PC-9 (cell line): ENCODE measurements at regions not wholly inside any gene's neighbourhood (a gene's known extent, or its start where the extent isn't known, plus 50 kb on each side); places are given as distances from the start of the nearest gene placed in this dataset.

Experiments used
- BruUV-seq: library from RNA; stranded (reverse); fragments of 400-500 nt; replicated peaks from 2 replicates; lab custom pipeline; 2021; lab: Mats Ljungman, UMichigan
- CTCF ChIA-PET: fragments of 300-600 bp; sonication (Branson Sonifier 250); formaldehyde crosslinking; loops from one replicate; lab custom pipeline; 2022; ENCODE audit warnings: antibody characterized with exemption; lab: Charles Lee
- POLR2A ChIA-PET: fragments of 300-600 bp; sonication (Branson Sonifier 250); formaldehyde crosslinking; loops from one replicate; lab custom pipeline; 2022; ENCODE audit warnings: antibody characterized with exemption; ENCODE audit not compliant: unreplicated experiment; lab: Charles Lee
- DNase-seq, 2 experiments: peaks; one replicate each; pipeline versions ENCODE4 v3.0.0 to v3.0.0-alpha.2; 2015 to 2022; ENCODE audit warnings: mixed read lengths in 1 of 2
- H2AFZ ChIP-seq: fragments of 200-600 bp; sonication (generic); 2 replicates; pipeline ENCODE4 v1.8.1; 2017; ENCODE audit warnings: antibody characterized with exemption
- H3F3A ChIP-seq: fragments of 200-600 bp; sonication (generic); 2 replicates; pipeline ENCODE4 v1.8.1; 2017; ENCODE audit warnings: antibody characterized with exemption, mild to moderate bottlenecking, low read depth; ENCODE audit not compliant: insufficient read depth
- H3K27ac ChIP-seq: fragments of 200-600 bp; sonication (generic); 2 replicates; pipeline ENCODE4 v1.6.1; 2016; ENCODE audit warnings: mixed run types
- H3K27me3 ChIP-seq: fragments of 200-600 bp; sonication (generic); 2 replicates; pipeline ENCODE4 v1.6.1; 2016; ENCODE audit warnings: low read depth, mixed run types; ENCODE audit not compliant: insufficient read depth
- H3K36me3 ChIP-seq: fragments of 200-600 bp; sonication (generic); 2 replicates; pipeline ENCODE4 v1.6.1; 2016; ENCODE audit warnings: low read depth, mixed run types
- H3K4me1 ChIP-seq: fragments of 200-600 bp; sonication (generic); replicated peaks from 2 replicates; pipeline ENCODE4 v1.6.1; 2016; ENCODE audit warnings: mixed run types; ENCODE audit not compliant: insufficient read depth
- H3K4me2 ChIP-seq: fragments of 200-600 bp; sonication (generic); 2 replicates; pipeline ENCODE4 v1.6.1; 2017; ENCODE audit warnings: mixed run types
- H3K4me3 ChIP-seq: fragments of 200-600 bp; sonication (generic); 2 replicates; pipeline ENCODE4 v1.6.1; 2016; ENCODE audit warnings: mixed run types
- H3K79me2 ChIP-seq: fragments of 200-600 bp; sonication (generic); 2 replicates; pipeline ENCODE4 v1.6.1; 2017; ENCODE audit warnings: low read depth, mixed run types
- H3K9me2 ChIP-seq: fragments of 200-600 bp; sonication (generic); 2 replicates; pipeline ENCODE4 v1.8.1; 2017; ENCODE audit warnings: mild to moderate bottlenecking; ENCODE audit not compliant: insufficient read depth
- H3K9me3 ChIP-seq: fragments of 200-600 bp; sonication (generic); 2 replicates; pipeline ENCODE4 v1.8.1; 2016; ENCODE audit warnings: low read depth; ENCODE audit not compliant: insufficient read depth
- H4K20me1 ChIP-seq: fragments of 200-600 bp; sonication (generic); 2 replicates; pipeline ENCODE4 v1.8.1; 2017; ENCODE audit not compliant: insufficient read depth
- EZH2 ChIP-seq: fragments of 200-600 bp; sonication (generic); IDR thresholded peaks from 2 replicates; pipeline ENCODE4 v1.8.0; 2017; ENCODE audit warnings: antibody characterized with exemption, low read depth
- intact Hi-C: fragments of 100-400 bp; cut with micrococcal nuclease; formaldehyde crosslinking; loops from one replicate; pipeline ENCODE4 v1.10.0; 2022; ENCODE audit not compliant: unreplicated experiment
- TF ChIP-seq, protein P1 (sequence below): fragments of 200-600 bp; sonication (generic); conservative IDR thresholded peaks from 2 replicates; pipeline ENCODE4 v1.6.1; 2017; ENCODE audit warnings: mixed run types, antibody characterized with exemption, mild to moderate bottlenecking, moderate library complexity

DNA sequence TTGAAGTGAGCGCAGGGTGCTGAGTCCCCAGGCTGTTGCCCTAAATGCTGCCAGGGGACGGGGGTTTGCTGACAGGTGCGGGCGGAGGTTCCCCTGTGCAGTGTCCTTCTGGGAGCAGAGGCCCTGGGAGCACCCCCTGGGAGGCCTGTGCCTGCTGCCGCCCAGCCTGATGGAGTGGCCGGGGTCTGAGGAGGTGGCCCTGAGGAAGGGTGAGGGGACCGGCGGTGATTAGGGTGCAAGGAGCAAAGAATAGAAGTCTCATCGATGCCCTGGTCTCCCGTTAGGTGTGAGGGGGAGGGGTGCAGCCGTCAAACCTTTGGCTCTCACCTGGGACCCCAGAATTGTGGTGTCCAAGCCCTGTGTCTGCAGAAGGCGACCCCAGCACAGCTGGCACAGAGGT is 1294.7 kb downstream of the BRD1 start:
- H3K9me2 ChIP-seq: no peaks in the 10 kb centered on the region
- no peaks in the 10 kb centered on the region for H3F3A ChIP-seq
- POLR2A ChIA-PET: no interaction called here
- no peak for DNase-seq
- H4K20me1 ChIP-seq: peaks cover 3% of the 10 kb centered on the region; the same call in 1 of the 2 replicates
- no peak for TF ChIP-seq EZH2
- TF ChIP-seq, protein P1, sequence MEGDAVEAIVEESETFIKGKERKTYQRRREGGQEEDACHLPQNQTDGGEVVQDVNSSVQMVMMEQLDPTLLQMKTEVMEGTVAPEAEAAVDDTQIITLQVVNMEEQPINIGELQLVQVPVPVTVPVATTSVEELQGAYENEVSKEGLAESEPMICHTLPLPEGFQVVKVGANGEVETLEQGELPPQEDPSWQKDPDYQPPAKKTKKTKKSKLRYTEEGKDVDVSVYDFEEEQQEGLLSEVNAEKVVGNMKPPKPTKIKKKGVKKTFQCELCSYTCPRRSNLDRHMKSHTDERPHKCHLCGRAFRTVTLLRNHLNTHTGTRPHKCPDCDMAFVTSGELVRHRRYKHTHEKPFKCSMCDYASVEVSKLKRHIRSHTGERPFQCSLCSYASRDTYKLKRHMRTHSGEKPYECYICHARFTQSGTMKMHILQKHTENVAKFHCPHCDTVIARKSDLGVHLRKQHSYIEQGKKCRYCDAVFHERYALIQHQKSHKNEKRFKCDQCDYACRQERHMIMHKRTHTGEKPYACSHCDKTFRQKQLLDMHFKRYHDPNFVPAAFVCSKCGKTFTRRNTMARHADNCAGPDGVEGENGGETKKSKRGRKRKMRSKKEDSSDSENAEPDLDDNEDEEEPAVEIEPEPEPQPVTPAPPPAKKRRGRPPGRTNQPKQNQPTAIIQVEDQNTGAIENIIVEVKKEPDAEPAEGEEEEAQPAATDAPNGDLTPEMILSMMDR: no peak
- no peaks in the 10 kb centered on the region for H3K4me1 ChIP-seq
- H3K27ac ChIP-seq: no peak overlapping the region
- no peaks in the 10 kb centered on the region for H3K36me3 ChIP-seq
- no peak overlapping the region for H3K4me3 ChIP-seq
- intact Hi-C loops: no loop called here
- no peaks in the 10 kb centered on the region for H3K79me2 ChIP-seq
- no peaks in the 10 kb centered on the region for H3K9me3 ChIP-seq
- CTCF ChIA-PET: no interaction called here
- no peak overlapping the region for H3K4me2 ChIP-seq
- no TSS peak for BruUV-seq
- no peak overlapping the region for H2AFZ ChIP-seq
- H3K27me3 ChIP-seq: peaks cover 95% of the 10 kb centered on the region

DNA sequence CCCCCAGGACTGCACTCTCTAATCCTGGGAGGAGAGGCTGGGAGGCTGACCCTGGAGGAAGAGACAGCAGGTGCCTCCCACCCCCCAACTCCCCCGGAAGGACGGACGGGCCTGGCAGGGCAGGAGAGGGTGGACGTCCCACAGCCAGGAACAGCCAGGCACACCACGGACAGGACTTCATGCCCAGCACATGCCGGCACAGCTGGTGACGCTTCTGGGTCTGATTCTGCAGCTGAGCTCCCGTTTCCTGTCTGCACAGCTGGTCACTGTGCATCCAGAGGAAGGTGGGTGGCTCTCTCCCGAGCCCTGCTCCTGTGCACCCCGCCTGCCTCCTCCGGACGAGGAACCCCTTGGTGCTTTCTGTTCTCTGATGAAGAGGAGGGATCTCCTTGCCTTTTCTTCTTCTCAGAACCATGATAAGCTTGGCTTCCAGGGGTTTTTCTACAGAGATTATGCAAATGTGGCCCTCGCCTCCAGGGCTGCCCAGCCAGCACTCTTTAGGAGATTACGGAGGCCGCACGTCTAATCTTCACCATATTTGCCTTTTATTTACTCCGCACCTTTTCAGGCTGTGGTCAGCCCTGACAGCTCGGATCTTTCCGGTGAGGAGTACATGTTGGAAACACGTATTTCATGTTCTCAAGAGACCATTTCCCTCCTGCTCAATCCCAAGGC is 1295.8 kb downstream of the BRD1 start:
- ChIA-PET CTCF (no interaction called here), POLR2A (no interaction called here)
- Histone ChIP-seq H3K9me2 (no peaks in the 10 kb centered on the region), H3K4me1 (no peaks in the 10 kb centered on the region), H3K27me3 (peaks cover 96% of the 10 kb centered on the region), H3K9me3 (no peaks in the 10 kb centered on the region), H3K79me2 (no peaks in the 10 kb centered on the region), H3K27ac (no peak overlapping the region), H2AFZ (no peak overlapping the region), H3K36me3 (no peaks in the 10 kb centered on the region), H3K4me2 (no peak overlapping the region), H4K20me1 (peaks cover 3% of the 10 kb centered on the region), H3K4me3 (no peak overlapping the region), H3F3A (no peaks in the 10 kb centered on the region)
- no TSS peak for BruUV-seq
- intact Hi-C loops: no loop called here
- no peak for DNase-seq
- TF ChIP-seq EZH2: no peak
- TF ChIP-seq, protein P1: no peak

DNA sequence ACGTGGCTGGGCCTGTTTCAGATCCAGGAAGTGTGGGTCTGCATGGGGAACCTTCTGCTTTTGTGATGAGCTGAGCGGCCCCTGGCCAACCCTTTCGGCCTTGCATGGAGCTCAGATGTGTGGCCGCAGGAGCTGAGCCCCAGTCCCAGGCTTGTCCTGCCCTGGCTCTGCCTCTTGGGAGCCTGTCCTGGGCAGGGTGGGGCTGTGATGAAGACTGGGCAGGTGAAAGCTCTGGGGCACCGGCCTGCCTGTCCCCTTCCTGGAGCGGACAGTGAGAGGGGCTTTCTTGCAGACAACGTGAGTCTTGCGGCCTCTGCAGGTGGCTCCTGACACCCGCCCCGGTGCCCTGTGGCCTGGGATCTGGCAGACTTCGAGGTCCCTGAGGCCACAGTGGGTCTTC is 1296.6 kb downstream of the BRD1 start:
- no peak overlapping the region for H2AFZ ChIP-seq

More for the DNA sequence above, 1296.6 kb downstream of the BRD1 start:
- no TSS peak for BruUV-seq
- Histone ChIP-seq H3K36me3 (no peaks in the 10 kb centered on the region), H3K4me2 (no peak overlapping the region), H3K27ac (no peak overlapping the region), H3K4me1 (no peaks in the 10 kb centered on the region), H3K9me2 (no peaks in the 10 kb centered on the region), H3K79me2 (no peaks in the 10 kb centered on the region), H4K20me1 (peaks cover 3% of the 10 kb centered on the region), H3K9me3 (no peaks in the 10 kb centered on the region), H3F3A (no peaks in the 10 kb centered on the region), H3K27me3 (peaks cover 96% of the 10 kb centered on the region), H3K4me3 (no peak overlapping the region)
- ChIA-PET POLR2A (no interaction called here), CTCF (no interaction called here)
- TF ChIP-seq, protein P1: no peak
- no peak for TF ChIP-seq EZH2
- DNase-seq: no peak
- intact Hi-C loops: no loop called here
